CD4-positive, alpha-beta T cell (primary cell): ENCODE measurements at regions not wholly inside any gene's neighbourhood (a gene's known extent, or its start where the extent isn't known, plus 50 kb on each side); places are given as distances from the start of the nearest gene placed in this dataset.

Experiments
- ATAC-seq: fragments of 200-7000 bp; cut with Tn5 transposase; one replicate; pipeline ENCODE4 v1.10.0; 2022; ENCODE audit warnings: mild to moderate bottlenecking; ENCODE audit not compliant: poor library complexity
- CTCF ChIA-PET: fragments of 350-600 bp; sonication (Branson Sonifier 250); formaldehyde crosslinking; loops from one replicate; lab custom pipeline; 2021; ENCODE audit warnings: antibody characterized with exemption, inconsistent platforms; lab: Charles Lee
- POLR2A ChIA-PET: fragments of 350-600 bp; sonication (Branson Sonifier 250); formaldehyde crosslinking; loops from one replicate; lab custom pipeline; 2021; ENCODE audit warnings: antibody characterized with exemption, inconsistent platforms; lab: Charles Lee
- DNase-seq, 14 experiments: peaks; one replicate each; pipeline ENCODE4 v3.0.0-alpha.2; 2013 to 2020; ENCODE audit warnings: mixed read lengths in 2 of 14
- H3K27ac ChIP-seq, 2 donors: one replicate each; pipeline versions ENCODE4 v1.5.1 to v1.7.0; 2013; ENCODE audit warnings: low read length in 2 of 2, low read depth in 1 of 2, mild to moderate bottlenecking in 1 of 2
- H3K27me3 ChIP-seq, 2 experiments: 1 replicate in 1 of 2; 2 replicates in 1 of 2; pipeline versions ENCODE4 v1.6.1 to v1.7.0; 2013; ENCODE audit warnings: low read length in 2 of 2, control low read depth in 1 of 2, mild to moderate bottlenecking in 1 of 2, moderate library complexity in 1 of 2; ENCODE audit not compliant: insufficient read depth in 2 of 2, control insufficient read depth in 1 of 2
- H3K36me3 ChIP-seq: one replicate; pipeline ENCODE4 v1.6.1; 2013; ENCODE audit warnings: low read length, control low read depth; ENCODE audit not compliant: insufficient read depth
- H3K4me1 ChIP-seq: one replicate; pipeline ENCODE4 v1.6.1; 2013; ENCODE audit warnings: low read length, control low read depth; ENCODE audit not compliant: insufficient read depth
- H3K4me3 ChIP-seq: one replicate; pipeline ENCODE4 v1.5.1; 2013; ENCODE audit warnings: mild to moderate bottlenecking, low read length, moderate library complexity
- H3K9me3 ChIP-seq, 2 experiments: 1 replicate in 1 of 2; 2 replicates in 1 of 2; pipeline versions ENCODE4 v1.6.1 to v1.7.0; 2013; ENCODE audit warnings: low read length in 2 of 2, mild to moderate bottlenecking in 2 of 2, control low read depth in 1 of 2, moderate library complexity in 1 of 2; ENCODE audit not compliant: control insufficient read depth in 1 of 2, insufficient read depth in 1 of 2
- H3K27ac Mint-ChIP-seq: one replicate; pipeline ENCODE4 v1.8.0; 2020; ENCODE audit warnings: mixed read lengths
- H3K27me3 Mint-ChIP-seq: one replicate; pipeline ENCODE4 v1.8.0; 2021; ENCODE audit warnings: mixed read lengths
- H3K36me3 Mint-ChIP-seq: one replicate; pipeline ENCODE4 v1.8.0; 2021; ENCODE audit warnings: low read depth, mixed read lengths
- H3K4me1 Mint-ChIP-seq: one replicate; pipeline ENCODE4 v1.8.0; 2021; ENCODE audit warnings: low read depth, mixed read lengths
- H3K4me3 Mint-ChIP-seq: one replicate; pipeline ENCODE4 v1.8.0; 2020; ENCODE audit warnings: mild to moderate bottlenecking, mixed read lengths
- H3K9me3 Mint-ChIP-seq: one replicate; pipeline ENCODE4 v1.8.0; 2020; ENCODE audit warnings: mixed read lengths
- CTCF ChIP-seq: fragments of 200-600 bp; IDR thresholded peaks from one replicate; pipeline ENCODE4 v1.8.0; 2022; ENCODE audit warnings: antibody characterized with exemption, mild to moderate bottlenecking
- intact Hi-C, 2 experiments: fragments of 100-400 bp; cut with DNase I in 1 of 2; cut with micrococcal nuclease in 1 of 2; formaldehyde crosslinking; loops; one replicate each; pipeline versions ENCODE4 v1.15.1 to v1.9.0; 2023 to 2025; cut with DNase I, micrococcal nuclease

GRCh38 chr13:84640691-84641090 lies 758.4 kb upstream of the SLITRK1 start:
- no peak for DNase-seq
- POLR2A ChIA-PET = no interaction called here
- H3K27me3 ChIP-seq = no peaks in the 10 kb centered on the region
- no peak overlapping the region for H3K4me3 ChIP-seq
- no peak for ATAC-seq
- CTCF ChIA-PET = no interaction called here
- Mint-ChIP-seq H3K27me3 (no peaks in the 10 kb centered on the region), H3K36me3 (no peaks in the 10 kb centered on the region), H3K27ac (no peak overlapping the region), H3K4me1 (no peaks in the 10 kb centered on the region), H3K9me3 (peaks cover 2% of the 10 kb centered on the region), H3K4me3 (no peak overlapping the region)
- H3K4me1 ChIP-seq = no peaks in the 10 kb centered on the region
- H3K9me3 ChIP-seq = no peaks in the 10 kb centered on the region
- TF ChIP-seq CTCF = no peak
- H3K36me3 ChIP-seq = no peaks in the 10 kb centered on the region
- no peak overlapping the region for H3K27ac ChIP-seq
- intact Hi-C loops = no loop called here

GRCh38 chr13:84630476-84630875 lies 748.2 kb upstream of the SLITRK1 start:
- ATAC-seq = no peak
- POLR2A ChIA-PET = no interaction called here
- Mint-ChIP-seq H3K36me3 (no peaks in the 10 kb centered on the region), H3K4me1 (no peaks in the 10 kb centered on the region), H3K27me3 (no peaks in the 10 kb centered on the region), H3K9me3 (no peaks in the 10 kb centered on the region), H3K27ac (no peak overlapping the region), H3K4me3 (no peak overlapping the region)
- H3K27me3 ChIP-seq = no peaks in the 10 kb centered on the region
- H3K36me3 ChIP-seq = no peaks in the 10 kb centered on the region
- H3K27ac ChIP-seq = no peak overlapping the region
- no peaks in the 10 kb centered on the region for H3K4me1 ChIP-seq
- H3K9me3 ChIP-seq = peaks cover 0 to 2% of the 10 kb centered on the region in 2 experiments
- intact Hi-C loops = no loop called here
- CTCF ChIA-PET = no interaction called here
- no peak for TF ChIP-seq CTCF
- H3K4me3 ChIP-seq = no peak overlapping the region
- DNase-seq = no peak

GRCh38 chr13:84616864-84617263 lies 734.6 kb upstream of the SLITRK1 start:
- no peak for TF ChIP-seq CTCF
- H3K9me3 Mint-ChIP-seq = no peaks in the 10 kb centered on the region
- DNase-seq (no peak), ATAC-seq (no peak)
- Histone ChIP-seq H3K4me3 (no peak overlapping the region), H3K36me3 (no peaks in the 10 kb centered on the region), H3K4me1 (no peaks in the 10 kb centered on the region), H3K9me3 (no peaks in the 10 kb centered on the region), H3K27me3 (no peaks in the 10 kb centered on the region), H3K27ac (no peak overlapping the region)
- intact Hi-C loops = no loop called here
- H3K27me3 Mint-ChIP-seq = no peaks in the 10 kb centered on the region
- no peak overlapping the region for H3K27ac Mint-ChIP-seq
- no peak overlapping the region for H3K4me3 Mint-ChIP-seq
- POLR2A ChIA-PET = no interaction called here
- CTCF ChIA-PET = interaction anchor here (0.6 kb wide), 1 partner anchor 1088 kb away, joined by 3 read pairs; no protein-coding TSS in a partner anchor
- H3K4me1 Mint-ChIP-seq = no peaks in the 10 kb centered on the region
- H3K36me3 Mint-ChIP-seq = no peaks in the 10 kb centered on the region
